ENCODE measurements at regions not wholly inside any gene's neighbourhood (a gene's known extent, or its start where the extent isn't known, plus 50 kb on each side); places are given as distances from the start of the nearest gene placed in this dataset.

- no peak for TF ChIP-seq CTCF (IDR thresholded peaks at IDR 0.05; ENCODE audit: extremely low read depth, missing control alignments)
- DNase-seq (ENCODE audit: low spot score): no peak
Measured at GRCh38 chr9:135387976-135388375, 91.6 kb upstream of the PPP1R26 start.

GRCh38 chr9:135388530-135388929 lies 91.1 kb upstream of the PPP1R26 start:
- no peak for TF ChIP-seq CTCF (IDR thresholded peaks at IDR 0.05; ENCODE audit: extremely low read depth, missing control alignments)
- DNase-seq (ENCODE audit: low spot score): no peak

GRCh38 chr9:135391759-135392158 lies 87.8 kb upstream of the PPP1R26 start:
- TF ChIP-seq CTCF (IDR thresholded peaks at IDR 0.05; ENCODE audit: extremely low read depth, missing control alignments): no peak
- no peak for DNase-seq (ENCODE audit: low spot score)

GRCh38 chr9:135392511-135392910 lies 87.1 kb upstream of the PPP1R26 start:
- TF ChIP-seq CTCF (IDR thresholded peaks at IDR 0.05; ENCODE audit: extremely low read depth, missing control alignments): no peak
- DNase-seq (ENCODE audit: low spot score): no peak

GRCh38 chr9:135394131-135394530 lies 85.5 kb upstream of the PPP1R26 start:
- no peak for DNase-seq (ENCODE audit: low spot score)
- TF ChIP-seq CTCF (IDR thresholded peaks at IDR 0.05; ENCODE audit: extremely low read depth, missing control alignments): no peak

- no peak for DNase-seq (ENCODE audit: low spot score)
- TF ChIP-seq CTCF (IDR thresholded peaks at IDR 0.05; ENCODE audit: extremely low read depth, missing control alignments): no peak
Measured at GRCh38 chr9:135394699-135395645, 84.6 kb upstream of the PPP1R26 start.

GRCh38 chr9:135397142-135397541 lies 82.4 kb upstream of the PPP1R26 start:
- no peak for DNase-seq (ENCODE audit: low spot score)
- TF ChIP-seq CTCF (IDR thresholded peaks at IDR 0.05; ENCODE audit: extremely low read depth, missing control alignments): no peak
